CD14-positive monocyte (primary cell): ENCODE measurements at regions not wholly inside any gene's neighbourhood (a gene's known extent, or its start where the extent isn't known, plus 50 kb on each side); places are given as distances from the start of the nearest gene placed in this dataset.
A peak's percentile ranks its signal among the peaks of the same experiment; 100 is the strongest.

Source experiments
- DNase-seq, 3 donors: peaks; one replicate each; pipeline ENCODE4 v3.0.0-alpha.2; 2011 to 2022
- H2AFZ ChIP-seq: 2 replicates; pipeline ENCODE4 v1.6.0; 2012; ENCODE audit warnings: mild to moderate bottlenecking, low read depth, low read length, inconsistent platforms; ENCODE audit not compliant: insufficient read depth, poor library complexity, severe bottlenecking
- H3K27ac ChIP-seq, 2 donors: 1 replicate in 1 of 2; 2 replicates in 1 of 2; pipeline ENCODE4 v1.5.1; 2012 to 2013; ENCODE audit warnings: low read length in 2 of 2, control low read depth in 1 of 2, inconsistent platforms in 1 of 2, low read depth in 1 of 2, mild to moderate bottlenecking in 1 of 2
- H3K27me3 ChIP-seq, 2 donors: one replicate each; pipeline versions ENCODE4 v1.6.0 to v1.6.1; 2011 to 2013; ENCODE audit warnings: low read length in 2 of 2; ENCODE audit not compliant: control insufficient read depth in 2 of 2, insufficient read depth in 2 of 2
- H3K36me3 ChIP-seq, 2 donors: replicated peaks in 1 of 2; 1 replicate in 1 of 2; 2 replicates in 1 of 2; pipeline versions ENCODE4 v1.5.1 to v1.6.1; 2012 to 2013; ENCODE audit warnings: low read length in 2 of 2, control low read depth in 1 of 2, inconsistent platforms in 1 of 2, mild to moderate bottlenecking in 1 of 2; ENCODE audit not compliant: insufficient read depth in 2 of 2, control insufficient read depth in 1 of 2
- H3K4me1 ChIP-seq, 2 donors: 1 replicate in 1 of 2; 2 replicates in 1 of 2; pipeline versions ENCODE4 v1.5.1 to v1.6.1; 2012 to 2013; ENCODE audit warnings: low read length in 2 of 2, control low read depth in 1 of 2, inconsistent platforms in 1 of 2, mild to moderate bottlenecking in 1 of 2, moderate library complexity in 1 of 2; ENCODE audit not compliant: insufficient read depth in 2 of 2, control insufficient read depth in 1 of 2
- H3K4me2 ChIP-seq: replicated peaks from 2 replicates; pipeline ENCODE3; 2012; ENCODE audit warnings: low read length, moderate library complexity, mild to moderate bottlenecking; ENCODE audit not compliant: poor library complexity, severe bottlenecking; ENCODE audit errors: extremely low read depth
- H3K4me3 ChIP-seq, 3 experiments: fragments of 200-600 bp in 1 of 3; sonication (generic) in 1 of 3; replicated peaks in 1 of 3; 1 replicate in 2 of 3; 2 replicates in 1 of 3; pipeline ENCODE4 v1.5.1; 2011 to 2013; ENCODE audit warnings: low read length in 3 of 3, mild to moderate bottlenecking in 3 of 3, control low read depth in 2 of 3, low read depth in 2 of 3, inconsistent platforms in 1 of 3, moderate library complexity in 1 of 3
- H3K79me2 ChIP-seq: 2 replicates; pipeline ENCODE4 v1.6.0; 2012; ENCODE audit warnings: mild to moderate bottlenecking, control low read depth, inconsistent platforms, low read length, moderate library complexity; ENCODE audit not compliant: insufficient read depth
- H3K9ac ChIP-seq: 2 replicates; pipeline ENCODE4 v1.6.0; 2017; ENCODE audit warnings: low read length, mild to moderate bottlenecking; ENCODE audit not compliant: insufficient read depth, poor library complexity, severe bottlenecking
- H3K9me3 ChIP-seq, 2 donors: replicated peaks in 1 of 2; 1 replicate in 1 of 2; 2 replicates in 1 of 2; pipeline versions ENCODE4 v1.5.1 to v1.6.1; 2012 to 2013; ENCODE audit warnings: low read length in 2 of 2, control low read depth in 1 of 2; ENCODE audit not compliant: control insufficient read depth in 1 of 2, insufficient read depth in 1 of 2
- H4K20me1 ChIP-seq: 2 replicates; pipeline ENCODE4 v1.6.0; 2012; ENCODE audit warnings: mild to moderate bottlenecking, low read length, control low read depth, moderate library complexity; ENCODE audit not compliant: insufficient read depth
- H3K27ac Mint-ChIP-seq, 7 donors: one replicate each; pipeline ENCODE4 v1.8.0; 2020; ENCODE audit warnings: mild to moderate bottlenecking in 7 of 7, mixed read lengths in 7 of 7, moderate library complexity in 6 of 7, inconsistent platforms in 2 of 7
- H3K27me3 Mint-ChIP-seq, 3 donors: one replicate each; pipeline ENCODE4 v1.8.0; 2021 to 2022; ENCODE audit warnings: low read depth in 3 of 3, mild to moderate bottlenecking in 3 of 3, mixed read lengths in 3 of 3, moderate library complexity in 3 of 3, inconsistent platforms in 1 of 3
- H3K36me3 Mint-ChIP-seq, 2 donors: one replicate each; pipeline ENCODE4 v1.8.0; 2020; ENCODE audit warnings: mixed read lengths in 2 of 2, inconsistent platforms in 1 of 2, mild to moderate bottlenecking in 1 of 2
- H3K4me1 Mint-ChIP-seq: one replicate; pipeline ENCODE4 v1.8.0; 2020; ENCODE audit warnings: mild to moderate bottlenecking, mixed read lengths
- H3K4me3 Mint-ChIP-seq, 2 donors: one replicate each; pipeline ENCODE4 v1.8.0; 2020; ENCODE audit warnings: mild to moderate bottlenecking in 2 of 2, mixed read lengths in 2 of 2, moderate library complexity in 1 of 2
- H3K9me3 Mint-ChIP-seq, 7 donors: one replicate each; pipeline ENCODE4 v1.8.0; 2020 to 2022; ENCODE audit warnings: mixed read lengths in 7 of 7, mild to moderate bottlenecking in 6 of 7, moderate library complexity in 6 of 7, inconsistent platforms in 2 of 7
- CTCF ChIP-seq: fragments of 200-600 bp; IDR thresholded peaks from one replicate; pipeline ENCODE4 v1.8.0; 2022; ENCODE audit warnings: antibody characterized with exemption, mild to moderate bottlenecking
- WGBS: methylation state at CpG from one replicate; pipeline ENCODE4 v1.1.5; 2013; ENCODE audit warnings: missing lambda C conversion rate; ENCODE audit not compliant: insufficient coverage; 5-methylcytosine and 5-hydroxymethylcytosine counted together
- intact Hi-C, 2 donors: fragments of 100-400 bp; cut with micrococcal nuclease; formaldehyde crosslinking; loops; one replicate each; pipeline versions ENCODE4 v1.15.0 to v1.15.1; 2023

GRCh38 chr10:130989670-130990232 lies 321.8 kb downstream of the TCERG1L start:
- H3K27me3 ChIP-seq = no peaks in the 10 kb centered on the region
- no peak overlapping the region for H3K4me3 Mint-ChIP-seq
- no peak overlapping the region for H3K9ac ChIP-seq
- no peak for TF ChIP-seq CTCF
- no peak overlapping the region for H3K27ac ChIP-seq
- H3K27me3 Mint-ChIP-seq = peaks cover 0 to 3% (median under 1%) of the 10 kb centered on the region in 3 donors
- intact Hi-C loops = no loop called here
- no peaks in the 10 kb centered on the region for H3K9me3 ChIP-seq
- H3K36me3 Mint-ChIP-seq = no peaks in the 10 kb centered on the region
- no peaks in the 10 kb centered on the region for H3K36me3 ChIP-seq
- no peak overlapping the region for H2AFZ ChIP-seq
- H3K4me2 ChIP-seq = no peak overlapping the region
- H4K20me1 ChIP-seq = no peaks in the 10 kb centered on the region
- H3K4me1 Mint-ChIP-seq = no peaks in the 10 kb centered on the region
- H3K4me1 ChIP-seq = no peaks in the 10 kb centered on the region
- peak overlapping the region in 1 of 7 donors; percentile 2 for H3K27ac Mint-ChIP-seq
- 40% methylated on average over 7 of the region's 8 CpGs for WGBS
- H3K4me3 ChIP-seq = no peak overlapping the region
- no peaks in the 10 kb centered on the region for H3K79me2 ChIP-seq
- no peak for DNase-seq
- H3K9me3 Mint-ChIP-seq = peaks cover 1 to 12% (median 5%) of the 10 kb centered on the region in 7 donors

GRCh38 chr10:130990486-130990885 lies 321.0 kb downstream of the TCERG1L start:
- intact Hi-C loops = no loop called here
- Mint-ChIP-seq H3K9me3 (peaks cover 0 to 11% (median 4%) of the 10 kb centered on the region in 7 donors), H3K27ac (no peak overlapping the region), H3K4me3 (no peak overlapping the region), H3K4me1 (no peaks in the 10 kb centered on the region), H3K36me3 (no peaks in the 10 kb centered on the region), H3K27me3 (peaks cover 0 to 3% (median 0%) of the 10 kb centered on the region in 3 donors)
- Histone ChIP-seq H3K79me2 (no peaks in the 10 kb centered on the region), H3K4me3 (no peak overlapping the region), H4K20me1 (no peaks in the 10 kb centered on the region), H3K27me3 (no peaks in the 10 kb centered on the region), H3K36me3 (no peaks in the 10 kb centered on the region), H3K4me2 (no peak overlapping the region), H3K9me3 (no peaks in the 10 kb centered on the region), H3K9ac (no peak overlapping the region), H2AFZ (no peak overlapping the region), H3K4me1 (no peaks in the 10 kb centered on the region), H3K27ac (no peak overlapping the region)
- 86% methylated on average over 5 of the region's 9 CpGs for WGBS
- TF ChIP-seq CTCF = no peak
- DNase-seq = no peak
